Colonic mucosa (tissue), 4 donors: ENCODE measurements at regions not wholly inside any gene's neighbourhood (a gene's known extent, or its start where the extent isn't known, plus 50 kb on each side); places are given as distances from the start of the nearest gene placed in this dataset.

Source experiments
- DNase-seq: peaks from one replicate; pipeline ENCODE4 v3.0.0-alpha.2; 2020
- H3K27ac ChIP-seq: fragments of 200-600 bp; one replicate; pipeline ENCODE4 v1.8.0; 2021
- H3K27me3 ChIP-seq: fragments of 200-600 bp; one replicate; pipeline ENCODE4 v1.8.0; 2021
- H3K36me3 ChIP-seq: fragments of 200-600 bp; one replicate; pipeline ENCODE4 v1.8.0; 2021
- H3K4me1 ChIP-seq: fragments of 200-600 bp; one replicate; pipeline ENCODE4 v1.8.0; 2021; ENCODE audit warnings: mild to moderate bottlenecking
- H3K4me3 ChIP-seq: fragments of 200-600 bp; one replicate; pipeline ENCODE4 v1.8.0; 2021
- H3K9ac ChIP-seq, 2 donors: one replicate each; pipeline ENCODE4 v1.7.0; 2013; ENCODE audit warnings: control low read depth in 2 of 2, low read depth in 2 of 2, low read length in 2 of 2
- H3K9me3 ChIP-seq: fragments of 200-600 bp; one replicate; pipeline ENCODE4 v1.8.0; 2021
- intact Hi-C: fragments of 100-400 bp; cut with DNase I; formaldehyde crosslinking; loops from one replicate; pipeline ENCODE4 v1.14.1; 2022
- TF ChIP-seq, protein P1 (sequence below): fragments of 200-600 bp; IDR thresholded peaks from one replicate; pipeline ENCODE4 v1.8.0; 2022; ENCODE audit warnings: antibody characterized with exemption, mild to moderate bottlenecking
- donor health status: healthy.
- donor health status: DM: no; HTN: no; CAD: no.
- donor health status: DM: no; HTN: no; CAD: no.

GRCh38 chr10:123294109-123294508 is 139.9 kb downstream of the BUB3 start:
- TF ChIP-seq, protein P1, sequence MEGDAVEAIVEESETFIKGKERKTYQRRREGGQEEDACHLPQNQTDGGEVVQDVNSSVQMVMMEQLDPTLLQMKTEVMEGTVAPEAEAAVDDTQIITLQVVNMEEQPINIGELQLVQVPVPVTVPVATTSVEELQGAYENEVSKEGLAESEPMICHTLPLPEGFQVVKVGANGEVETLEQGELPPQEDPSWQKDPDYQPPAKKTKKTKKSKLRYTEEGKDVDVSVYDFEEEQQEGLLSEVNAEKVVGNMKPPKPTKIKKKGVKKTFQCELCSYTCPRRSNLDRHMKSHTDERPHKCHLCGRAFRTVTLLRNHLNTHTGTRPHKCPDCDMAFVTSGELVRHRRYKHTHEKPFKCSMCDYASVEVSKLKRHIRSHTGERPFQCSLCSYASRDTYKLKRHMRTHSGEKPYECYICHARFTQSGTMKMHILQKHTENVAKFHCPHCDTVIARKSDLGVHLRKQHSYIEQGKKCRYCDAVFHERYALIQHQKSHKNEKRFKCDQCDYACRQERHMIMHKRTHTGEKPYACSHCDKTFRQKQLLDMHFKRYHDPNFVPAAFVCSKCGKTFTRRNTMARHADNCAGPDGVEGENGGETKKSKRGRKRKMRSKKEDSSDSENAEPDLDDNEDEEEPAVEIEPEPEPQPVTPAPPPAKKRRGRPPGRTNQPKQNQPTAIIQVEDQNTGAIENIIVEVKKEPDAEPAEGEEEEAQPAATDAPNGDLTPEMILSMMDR = no peak
- H3K27me3 ChIP-seq = no peaks in the 10 kb centered on the region
- DNase-seq = no peak
- no peak overlapping the region for H3K9ac ChIP-seq
- no peaks in the 10 kb centered on the region for H3K36me3 ChIP-seq
- H3K4me1 ChIP-seq = no peaks in the 10 kb centered on the region
- H3K9me3 ChIP-seq = no peaks in the 10 kb centered on the region
- no peak overlapping the region for H3K27ac ChIP-seq
- no peak overlapping the region for H3K4me3 ChIP-seq
- intact Hi-C loops = no loop called here

GRCh38 chr10:123294886-123295285 is 140.7 kb downstream of the BUB3 start:
- intact Hi-C loops = no loop called here

DNA sequence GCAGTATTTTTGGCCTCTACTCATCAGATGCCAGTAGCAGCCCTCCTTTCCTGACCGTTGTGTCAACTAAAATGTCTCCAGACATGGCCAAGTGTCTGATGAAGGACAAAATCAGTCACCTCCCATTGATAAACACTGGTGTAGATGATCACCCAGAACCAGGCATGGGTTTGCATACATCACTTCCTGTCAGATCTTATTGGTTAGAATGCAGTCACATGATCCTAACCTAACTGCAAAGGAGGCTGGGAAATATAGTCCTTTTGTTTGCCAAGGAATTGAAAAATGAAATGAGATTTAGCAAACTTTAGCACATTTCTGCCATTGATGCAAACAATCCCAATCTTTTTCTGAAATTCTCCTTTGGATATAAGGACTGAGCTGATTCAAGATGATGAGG is 141.4 kb downstream of the BUB3 start:
- no peak for DNase-seq
- Histone ChIP-seq H3K27me3 (no peaks in the 10 kb centered on the region), H3K4me1 (no peaks in the 10 kb centered on the region), H3K36me3 (no peaks in the 10 kb centered on the region), H3K4me3 (no peak overlapping the region), H3K9me3 (no peaks in the 10 kb centered on the region), H3K27ac (no peak overlapping the region), H3K9ac (no peak overlapping the region)
- intact Hi-C loops = no loop called here
- TF ChIP-seq, protein P1 = no peak

More at GRCh38 chr10:123294886-123295285, 140.7 kb downstream of the BUB3 start:
- no peak for DNase-seq
- Histone ChIP-seq H3K27me3 (no peaks in the 10 kb centered on the region), H3K4me1 (no peaks in the 10 kb centered on the region), H3K36me3 (no peaks in the 10 kb centered on the region), H3K4me3 (no peak overlapping the region), H3K9me3 (no peaks in the 10 kb centered on the region), H3K9ac (no peak overlapping the region), H3K27ac (no peak overlapping the region)
- TF ChIP-seq, protein P1 = no peak

GRCh38 chr10:123297175-123297574 is 143.0 kb downstream of the BUB3 start:
- DNase-seq = no peak
- Histone ChIP-seq H3K27me3 (no peaks in the 10 kb centered on the region), H3K27ac (no peak overlapping the region), H3K9ac (no peak overlapping the region), H3K4me3 (no peak overlapping the region), H3K36me3 (no peaks in the 10 kb centered on the region), H3K4me1 (no peaks in the 10 kb centered on the region), H3K9me3 (no peaks in the 10 kb centered on the region)
- TF ChIP-seq, protein P1 = no peak
- intact Hi-C loops = no loop called here

- H3K9ac ChIP-seq = no peak overlapping the region
- intact Hi-C loops = no loop called here
- DNase-seq = no peak
- H3K4me1 ChIP-seq = no peaks in the 10 kb centered on the region
- no peak overlapping the region for H3K27ac ChIP-seq
- no peaks in the 10 kb centered on the region for H3K9me3 ChIP-seq
- TF ChIP-seq, protein P1 = no peak
- H3K4me3 ChIP-seq = no peak overlapping the region
- no peaks in the 10 kb centered on the region for H3K36me3 ChIP-seq
- H3K27me3 ChIP-seq = no peaks in the 10 kb centered on the region
Measured at GRCh38 chr10:123298583-123298982, 144.4 kb downstream of the BUB3 start.

- no peaks in the 10 kb centered on the region for H3K36me3 ChIP-seq
- intact Hi-C loops = no loop called here
- no peaks in the 10 kb centered on the region for H3K9me3 ChIP-seq
- no peak overlapping the region for H3K4me3 ChIP-seq
- TF ChIP-seq, protein P1 = no peak
- no peaks in the 10 kb centered on the region for H3K4me1 ChIP-seq
- H3K27me3 ChIP-seq = no peaks in the 10 kb centered on the region
- no peak overlapping the region for H3K27ac ChIP-seq
- H3K9ac ChIP-seq = no peak overlapping the region
- DNase-seq = no peak
Measured at GRCh38 chr10:123299598-123299997, 145.4 kb downstream of the BUB3 start.
